ENCODE measurements at regions not wholly inside any gene's neighbourhood (a gene's known extent, or its start where the extent isn't known, plus 50 kb on each side); places are given as distances from the start of the nearest gene placed in this dataset.
"Not testable (repeated sequence)": the region's sequence is repeated elsewhere in the genome, so short reads cannot be mapped to it uniquely, and the experiment has no call there.

DNA sequence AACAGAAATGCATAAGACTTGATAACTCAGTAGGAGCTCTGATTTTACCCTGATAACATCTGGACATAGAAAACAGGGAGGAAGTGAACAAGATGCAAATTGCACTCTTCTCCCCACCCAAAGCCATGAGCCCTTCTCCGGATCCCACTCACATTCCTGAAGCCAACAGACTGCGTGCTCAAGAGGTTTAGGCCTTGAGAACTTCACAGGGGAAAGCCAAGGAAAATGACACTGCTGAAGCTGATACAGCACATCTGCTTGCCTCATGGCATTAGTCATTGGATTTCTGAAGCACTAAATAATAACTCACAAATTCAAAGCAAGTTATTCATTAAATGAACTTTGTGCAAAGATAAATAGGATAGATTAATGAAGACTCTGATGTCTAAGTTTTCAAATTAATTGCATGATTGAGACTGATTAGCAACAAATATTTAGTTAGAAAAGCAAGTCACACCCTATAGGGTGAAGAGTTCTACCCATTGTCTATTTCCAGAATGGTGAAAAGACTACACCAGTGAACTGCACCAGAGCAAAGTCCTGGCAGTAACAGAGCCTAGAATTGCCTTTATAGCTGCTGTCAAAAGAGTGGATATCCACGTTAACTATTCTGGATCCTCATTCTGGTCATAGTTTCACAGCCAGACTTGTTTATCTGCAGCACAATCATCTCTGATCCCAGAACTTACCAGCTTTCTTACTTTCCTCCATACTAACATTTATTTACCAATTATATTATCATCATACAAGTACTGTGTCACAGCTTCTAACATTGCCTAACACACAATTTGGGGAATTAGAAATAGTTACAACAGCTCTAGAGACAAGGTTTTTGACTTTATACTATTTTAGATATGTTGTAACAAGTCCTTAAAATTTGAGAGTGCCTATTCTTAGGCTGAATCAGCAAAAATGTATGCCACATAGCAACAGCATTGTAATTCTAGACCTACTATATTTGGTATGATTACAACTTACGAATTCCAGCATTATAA is 432.1 kb upstream of the RGMB start:
- Mint-ChIP-seq H3K9me3 (ENCODE audit: unreplicated experiment) (peaks cover 4% of the 10 kb centered on the region), H3K27ac (ENCODE audit: unreplicated experiment) (no peak overlapping the region)

DNA sequence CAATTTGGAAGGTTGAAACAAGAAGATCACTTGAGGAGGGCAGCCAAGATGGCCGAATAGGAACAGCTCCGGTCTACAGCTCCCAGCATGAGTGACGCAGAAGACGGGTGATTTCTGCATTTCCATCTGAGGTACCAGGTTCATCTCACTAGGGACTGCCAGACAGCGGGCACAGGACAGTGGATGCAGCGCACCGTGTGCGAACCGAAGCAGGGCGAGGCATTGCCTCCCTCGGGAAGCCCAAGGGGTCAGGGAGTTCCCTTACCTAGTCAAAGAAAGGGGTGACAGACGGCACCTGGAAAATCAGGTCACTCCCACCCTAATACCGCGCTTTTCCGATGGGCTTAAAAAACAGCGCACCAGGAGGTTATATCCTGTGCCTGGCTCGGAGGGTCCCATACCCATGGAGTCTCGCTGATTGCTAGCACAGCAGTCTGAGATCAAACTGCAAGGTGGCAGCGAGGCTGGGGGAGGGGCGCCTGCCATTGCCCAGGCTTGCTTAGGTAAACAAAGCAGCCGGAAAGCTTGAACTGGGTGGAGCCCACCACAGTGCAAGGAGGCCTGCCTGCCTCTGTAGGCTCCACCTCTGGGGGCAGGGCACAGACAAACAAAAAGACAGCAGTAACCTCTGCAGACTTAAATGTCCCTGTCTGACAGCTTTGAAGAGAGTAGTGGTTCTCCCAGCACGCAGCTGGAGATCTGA is 430.4 kb upstream of the RGMB start:
- not testable (repeated sequence) for H3K36me3 Mint-ChIP-seq (ENCODE audit: low read depth, unreplicated experiment); H3K27me3 Mint-ChIP-seq (ENCODE audit: unreplicated experiment)

More for the DNA sequence above, 432.1 kb upstream of the RGMB start:
- peaks cover 1% of the 10 kb centered on the region for H3K27me3 Mint-ChIP-seq (ENCODE audit: unreplicated experiment)
- peaks cover 5% of the 10 kb centered on the region for H3K36me3 Mint-ChIP-seq (ENCODE audit: low read depth, unreplicated experiment)
- H3K4me3 Mint-ChIP-seq (ENCODE audit: unreplicated experiment): no peak overlapping the region
- TF ChIP-seq, protein P1, sequence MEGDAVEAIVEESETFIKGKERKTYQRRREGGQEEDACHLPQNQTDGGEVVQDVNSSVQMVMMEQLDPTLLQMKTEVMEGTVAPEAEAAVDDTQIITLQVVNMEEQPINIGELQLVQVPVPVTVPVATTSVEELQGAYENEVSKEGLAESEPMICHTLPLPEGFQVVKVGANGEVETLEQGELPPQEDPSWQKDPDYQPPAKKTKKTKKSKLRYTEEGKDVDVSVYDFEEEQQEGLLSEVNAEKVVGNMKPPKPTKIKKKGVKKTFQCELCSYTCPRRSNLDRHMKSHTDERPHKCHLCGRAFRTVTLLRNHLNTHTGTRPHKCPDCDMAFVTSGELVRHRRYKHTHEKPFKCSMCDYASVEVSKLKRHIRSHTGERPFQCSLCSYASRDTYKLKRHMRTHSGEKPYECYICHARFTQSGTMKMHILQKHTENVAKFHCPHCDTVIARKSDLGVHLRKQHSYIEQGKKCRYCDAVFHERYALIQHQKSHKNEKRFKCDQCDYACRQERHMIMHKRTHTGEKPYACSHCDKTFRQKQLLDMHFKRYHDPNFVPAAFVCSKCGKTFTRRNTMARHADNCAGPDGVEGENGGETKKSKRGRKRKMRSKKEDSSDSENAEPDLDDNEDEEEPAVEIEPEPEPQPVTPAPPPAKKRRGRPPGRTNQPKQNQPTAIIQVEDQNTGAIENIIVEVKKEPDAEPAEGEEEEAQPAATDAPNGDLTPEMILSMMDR (IDR thresholded peaks at IDR 0.05; ENCODE audit: unreplicated experiment): no peak
- no peaks in the 10 kb centered on the region for H3K4me1 Mint-ChIP-seq (ENCODE audit: unreplicated experiment)
- DNase-seq (ENCODE audit: low spot score): no peak

GRCh38 chr5:98349251-98349989 is 424.0 kb upstream of the RGMB start:
- Mint-ChIP-seq H3K36me3 (ENCODE audit: low read depth, unreplicated experiment) (no peaks in the 10 kb centered on the region), H3K4me1 (ENCODE audit: unreplicated experiment) (no peaks in the 10 kb centered on the region), H3K27me3 (ENCODE audit: unreplicated experiment) (peaks cover 1% of the 10 kb centered on the region), H3K27ac (ENCODE audit: unreplicated experiment) (no peak overlapping the region), H3K9me3 (ENCODE audit: unreplicated experiment) (no peaks in the 10 kb centered on the region), H3K4me3 (ENCODE audit: unreplicated experiment) (no peak overlapping the region)
- TF ChIP-seq, protein P1 (IDR thresholded peaks at IDR 0.05; ENCODE audit: unreplicated experiment): peak; percentile 57
- DNase-seq (ENCODE audit: low spot score): no peak

More for the DNA sequence above, 430.4 kb upstream of the RGMB start:
- H3K4me3 Mint-ChIP-seq (ENCODE audit: unreplicated experiment); H3K4me1 Mint-ChIP-seq (ENCODE audit: unreplicated experiment); H3K27ac Mint-ChIP-seq (ENCODE audit: unreplicated experiment); DNase-seq (ENCODE audit: low spot score); H3K9me3 Mint-ChIP-seq (ENCODE audit: unreplicated experiment): not testable (repeated sequence)

DNA sequence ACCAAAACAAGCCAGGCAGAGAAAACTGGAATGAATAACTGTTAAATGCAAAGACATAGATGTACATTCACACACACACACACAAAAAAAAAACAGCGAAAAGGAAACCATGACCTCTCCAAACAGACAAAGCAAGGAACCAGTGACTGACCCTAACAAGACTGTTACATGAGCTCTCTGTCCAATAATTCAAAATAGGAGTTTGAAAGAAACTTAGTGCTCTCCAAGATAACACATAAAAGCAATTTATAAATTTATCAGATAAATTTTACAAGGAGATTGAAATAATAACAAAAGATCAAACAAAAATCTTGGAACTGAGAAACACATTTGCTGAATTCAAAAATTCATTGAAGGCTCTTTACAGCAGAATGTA is 423.5 kb upstream of the RGMB start:
- Mint-ChIP-seq H3K9me3 (ENCODE audit: unreplicated experiment) (no peaks in the 10 kb centered on the region), H3K36me3 (ENCODE audit: low read depth, unreplicated experiment) (no peaks in the 10 kb centered on the region), H3K27ac (ENCODE audit: unreplicated experiment) (no peak overlapping the region), H3K4me1 (ENCODE audit: unreplicated experiment) (no peaks in the 10 kb centered on the region), H3K4me3 (ENCODE audit: unreplicated experiment) (no peak overlapping the region), H3K27me3 (ENCODE audit: unreplicated experiment) (peaks cover 1% of the 10 kb centered on the region)
- no peak for DNase-seq (ENCODE audit: low spot score)
- TF ChIP-seq, protein P1 (IDR thresholded peaks at IDR 0.05; ENCODE audit: unreplicated experiment): no peak

DNA sequence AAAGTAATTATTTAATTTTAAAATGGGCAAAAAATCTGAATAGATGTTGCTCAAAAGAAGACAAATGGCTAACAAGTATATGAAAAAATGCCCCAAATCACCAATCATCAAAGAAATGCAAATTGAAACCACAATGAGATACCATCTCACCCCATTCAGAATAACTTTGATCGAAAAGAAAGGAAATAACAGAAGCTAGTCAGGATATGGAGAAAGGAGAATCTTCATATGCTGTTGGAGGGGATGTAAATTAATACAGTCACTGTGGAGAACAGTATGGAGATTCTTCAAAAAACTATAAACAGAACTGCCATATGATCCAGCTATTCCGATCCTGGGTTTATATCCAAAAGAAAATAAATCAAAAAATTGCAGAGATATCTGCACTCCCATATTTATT is 418.5 kb upstream of the RGMB start:
- no peaks in the 10 kb centered on the region for H3K4me1 Mint-ChIP-seq (ENCODE audit: unreplicated experiment)
- DNase-seq (ENCODE audit: low spot score): no peak
- no peak overlapping the region for H3K4me3 Mint-ChIP-seq (ENCODE audit: unreplicated experiment)
- H3K27ac Mint-ChIP-seq (ENCODE audit: unreplicated experiment): no peak overlapping the region
- H3K36me3 Mint-ChIP-seq (ENCODE audit: low read depth, unreplicated experiment): no peaks in the 10 kb centered on the region
- no peaks in the 10 kb centered on the region for H3K9me3 Mint-ChIP-seq (ENCODE audit: unreplicated experiment)
- H3K27me3 Mint-ChIP-seq (ENCODE audit: unreplicated experiment): no peaks in the 10 kb centered on the region
- TF ChIP-seq, protein P1 (IDR thresholded peaks at IDR 0.05; ENCODE audit: unreplicated experiment): no peak

Measured in endothelial cell (in vitro differentiated cells).